ENCODE measurements at regions not wholly inside any gene's neighbourhood (a gene's known extent, or its start where the extent isn't known, plus 50 kb on each side); places are given as distances from the start of the nearest gene placed in this dataset.
"Not testable (repeated sequence)": the region's sequence is repeated elsewhere in the genome, so short reads cannot be mapped to it uniquely, and the experiment has no call there.

DNA sequence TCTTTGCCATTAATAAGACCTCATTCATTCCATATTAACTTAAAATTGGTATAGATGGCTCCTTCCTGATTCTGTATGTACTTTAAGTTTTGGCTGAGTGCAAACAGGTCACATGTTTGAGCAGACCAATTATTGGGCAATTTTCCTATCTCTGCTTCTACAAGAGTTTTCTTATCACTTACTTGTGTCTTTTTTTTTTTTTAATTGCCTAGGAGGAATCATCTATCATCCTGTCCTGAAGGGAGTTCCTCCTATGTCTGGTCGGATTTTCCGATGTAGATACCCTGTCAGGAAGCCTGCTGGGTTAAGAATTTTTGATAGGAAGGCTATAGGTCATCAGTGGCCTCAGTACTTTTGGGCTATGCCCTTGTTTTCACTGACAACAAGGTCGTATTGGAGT lies 268.0 kb downstream of the RPS4Y2 start:
- DNase-seq (ENCODE audit: insufficient read length, low spot score) = no peak
- TF ChIP-seq TAF1 (IDR thresholded peaks at IDR 0.05; ENCODE audit: low read depth, low read length) (no peak), POLR2A (IDR thresholded peaks at IDR 0.05; ENCODE audit: low read depth, low read length) (no peak), POU2F2 (IDR thresholded peaks at IDR 0.05; ENCODE audit: low read depth, low read length) (no peak), SPI1 (IDR thresholded peaks at IDR 0.05; ENCODE audit: low read depth, low read length) (no peak), POLR2AphosphoS5 (IDR thresholded peaks at IDR 0.05; ENCODE audit: low read depth, low read length) (no peak)
- FAIRE-seq = no peak

DNA sequence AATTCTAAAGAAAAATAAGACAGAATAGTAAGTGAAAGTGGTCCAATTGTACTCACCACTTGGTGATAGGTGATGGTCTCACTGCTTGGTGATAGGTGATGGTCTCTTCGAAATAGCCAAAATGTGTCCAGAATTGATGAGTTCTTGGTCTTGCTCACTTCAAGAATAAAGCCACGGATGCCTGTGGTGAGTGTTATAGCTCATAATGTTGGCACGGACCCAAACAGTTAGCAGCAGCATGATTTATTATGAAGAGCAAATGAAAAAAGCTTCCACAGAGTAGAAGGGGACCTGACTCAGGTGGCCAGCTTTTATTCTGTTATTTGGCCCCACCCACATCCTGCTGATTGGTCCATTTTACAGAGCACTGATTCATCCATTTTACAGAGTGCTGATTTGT lies 272.6 kb downstream of the RPS4Y2 start:
- TF ChIP-seq POU2F2 (IDR thresholded peaks at IDR 0.05; ENCODE audit: low read depth, low read length) (no peak), PAX5 (IDR thresholded peaks at IDR 0.05; ENCODE audit: insufficient read depth, low read length, severe bottlenecking) (no peak), SPI1 (IDR thresholded peaks at IDR 0.05; ENCODE audit: low read depth, low read length) (no peak), POLR2A (IDR thresholded peaks at IDR 0.05; ENCODE audit: low read depth, low read length) (no peak), POLR2AphosphoS5 (IDR thresholded peaks at IDR 0.05; ENCODE audit: low read depth, low read length) (no peak), TAF1 (IDR thresholded peaks at IDR 0.05; ENCODE audit: low read depth, low read length) (no peak)
- no peak for DNase-seq (ENCODE audit: insufficient read length, low spot score)
- no peak for FAIRE-seq

DNA sequence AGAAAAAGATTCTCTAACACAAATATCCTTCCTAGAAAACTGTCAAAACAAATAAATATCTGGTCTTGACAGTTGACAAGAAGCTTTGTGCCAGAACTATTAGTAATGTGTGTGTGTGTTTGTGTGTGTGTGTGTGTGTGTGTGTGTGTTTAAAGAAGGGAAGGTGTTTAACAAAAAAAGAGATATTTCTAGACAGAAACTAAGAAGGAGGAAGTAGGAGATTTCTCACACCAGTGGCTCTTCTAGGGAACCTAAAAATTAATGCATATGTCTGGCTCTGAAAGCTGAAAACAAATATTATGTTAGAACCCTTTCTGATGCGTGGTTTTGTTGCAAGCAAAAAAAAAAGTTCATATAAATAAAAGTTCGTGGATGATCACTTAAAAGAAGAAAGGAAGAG lies 277.5 kb downstream of the RPS4Y2 start:
- TF ChIP-seq TAF1 (IDR thresholded peaks at IDR 0.05; ENCODE audit: low read depth, low read length) = no peak
- TF ChIP-seq POU2F2 (IDR thresholded peaks at IDR 0.05; ENCODE audit: low read depth, low read length) = no peak
- no peak for TF ChIP-seq PAX5 (IDR thresholded peaks at IDR 0.05; ENCODE audit: insufficient read depth, low read length, severe bottlenecking)
- no peak for TF ChIP-seq POLR2AphosphoS5 (IDR thresholded peaks at IDR 0.05; ENCODE audit: low read depth, low read length)
- no peak for TF ChIP-seq SPI1 (IDR thresholded peaks at IDR 0.05; ENCODE audit: low read depth, low read length)
- TF ChIP-seq POLR2A (IDR thresholded peaks at IDR 0.05; ENCODE audit: low read depth, low read length) = no peak
- FAIRE-seq (no peak), DNase-seq (ENCODE audit: insufficient read length, low spot score) (no peak)

DNA sequence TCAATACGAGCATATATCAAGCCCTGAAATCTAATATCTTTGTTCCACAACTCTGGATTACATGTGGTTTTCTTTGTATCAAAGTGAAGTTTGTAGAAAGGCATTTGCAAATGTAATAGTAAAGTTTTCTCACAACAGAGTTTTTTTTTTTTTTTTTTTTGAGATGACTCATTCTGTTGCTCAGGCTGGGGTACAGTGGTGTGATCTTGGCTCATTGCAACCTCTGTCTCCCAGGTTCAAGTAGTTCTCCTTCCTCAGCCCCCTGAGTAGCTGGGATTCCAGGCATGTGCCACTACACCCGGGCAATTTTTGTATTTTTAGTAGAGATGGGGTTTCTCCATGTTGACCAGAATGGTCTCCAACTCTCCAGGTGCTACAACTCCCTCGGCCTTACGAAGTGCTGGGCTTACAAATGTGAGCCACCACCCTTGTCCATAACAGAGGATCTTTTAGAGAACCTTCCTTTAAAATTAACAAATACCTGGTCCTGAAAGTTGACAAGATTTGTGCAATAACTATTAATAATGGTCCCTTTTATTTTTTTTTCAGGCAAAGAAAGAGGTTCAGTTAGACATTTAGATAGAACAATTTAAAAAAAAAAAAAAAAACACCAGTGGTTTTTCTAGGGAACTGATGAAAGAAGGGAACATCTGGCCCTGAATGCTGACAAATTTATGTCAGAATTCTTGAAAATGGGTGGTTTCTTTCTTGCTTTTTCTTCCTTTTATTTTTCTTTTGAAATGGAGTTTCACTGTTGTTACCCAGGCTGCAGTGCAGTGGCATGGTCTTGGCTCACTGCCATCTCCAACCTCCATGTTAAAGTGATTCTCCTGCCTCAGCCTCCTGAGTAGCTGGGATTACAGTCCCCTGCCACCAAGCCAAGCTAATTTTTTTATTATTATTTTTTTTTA lies 278.5 kb downstream of the RPS4Y2 start:
- no peak for DNase-seq (ENCODE audit: insufficient read length, low spot score)
- peak; percentile 26 for FAIRE-seq

DNA sequence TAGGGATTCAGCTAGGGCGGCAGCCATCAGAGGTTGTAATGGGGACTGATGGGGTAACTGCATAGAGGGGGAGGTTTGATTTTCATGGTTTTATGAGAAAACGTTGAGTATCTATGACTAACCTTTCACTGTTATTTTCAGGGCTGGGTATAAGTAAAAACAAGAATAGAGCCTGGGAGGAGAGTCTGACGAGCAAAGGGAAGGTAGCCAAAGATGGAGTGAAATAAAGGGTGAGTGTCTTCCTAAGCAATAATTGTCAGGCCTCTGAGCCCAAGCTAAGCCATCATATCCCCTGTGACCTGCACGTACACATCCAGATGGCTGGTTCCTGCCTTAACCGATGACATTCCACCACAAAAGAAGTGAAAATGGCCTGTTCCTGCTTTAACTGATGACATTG lies 281.5 kb downstream of the RPS4Y2 start:
- not testable (repeated sequence) for DNase-seq (ENCODE audit: insufficient read length, low spot score); FAIRE-seq

More for the DNA sequence above, 278.5 kb downstream of the RPS4Y2 start:
- no peak for TF ChIP-seq SPI1 (IDR thresholded peaks at IDR 0.05; ENCODE audit: low read depth, low read length)
- no peak for TF ChIP-seq POLR2AphosphoS5 (IDR thresholded peaks at IDR 0.05; ENCODE audit: low read depth, low read length)
- TF ChIP-seq TAF1 (IDR thresholded peaks at IDR 0.05; ENCODE audit: low read depth, low read length) = no peak
- TF ChIP-seq PAX5 (IDR thresholded peaks at IDR 0.05; ENCODE audit: insufficient read depth, low read length, severe bottlenecking) = no peak
- no peak for TF ChIP-seq POLR2A (IDR thresholded peaks at IDR 0.05; ENCODE audit: low read depth, low read length)
- no peak for TF ChIP-seq POU2F2 (IDR thresholded peaks at IDR 0.05; ENCODE audit: low read depth, low read length)

DNA sequence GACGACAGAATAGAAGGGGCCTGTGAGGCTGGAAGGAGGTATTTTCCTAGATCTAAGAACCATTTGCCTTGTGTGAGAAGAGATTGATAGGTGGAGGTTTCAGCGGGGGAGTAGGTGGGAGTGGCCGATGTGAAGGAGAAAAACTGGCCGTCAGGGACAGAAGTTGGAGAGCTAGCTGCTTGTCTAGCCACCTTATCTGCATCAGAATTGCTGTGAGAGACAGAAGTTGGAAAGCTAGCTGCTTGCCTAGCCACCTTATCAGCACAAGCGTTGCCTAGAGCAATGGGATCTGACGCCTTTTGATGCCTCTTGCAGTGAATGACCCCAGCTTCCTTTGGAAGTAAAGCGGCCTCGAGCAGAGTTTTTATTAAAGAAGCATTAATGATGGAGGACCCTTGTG lies 283.9 kb downstream of the RPS4Y2 start:
- no peak for DNase-seq (ENCODE audit: insufficient read length, low spot score)
- TF ChIP-seq PAX5 (IDR thresholded peaks at IDR 0.05; ENCODE audit: insufficient read depth, low read length, severe bottlenecking) (no peak), POLR2A (IDR thresholded peaks at IDR 0.05; ENCODE audit: low read depth, low read length) (no peak), POU2F2 (IDR thresholded peaks at IDR 0.05; ENCODE audit: low read depth, low read length) (no peak), SPI1 (IDR thresholded peaks at IDR 0.05; ENCODE audit: low read depth, low read length) (no peak), TAF1 (IDR thresholded peaks at IDR 0.05; ENCODE audit: low read depth, low read length) (no peak), POLR2AphosphoS5 (IDR thresholded peaks at IDR 0.05; ENCODE audit: low read depth, low read length) (no peak)
- no peak for FAIRE-seq

DNA sequence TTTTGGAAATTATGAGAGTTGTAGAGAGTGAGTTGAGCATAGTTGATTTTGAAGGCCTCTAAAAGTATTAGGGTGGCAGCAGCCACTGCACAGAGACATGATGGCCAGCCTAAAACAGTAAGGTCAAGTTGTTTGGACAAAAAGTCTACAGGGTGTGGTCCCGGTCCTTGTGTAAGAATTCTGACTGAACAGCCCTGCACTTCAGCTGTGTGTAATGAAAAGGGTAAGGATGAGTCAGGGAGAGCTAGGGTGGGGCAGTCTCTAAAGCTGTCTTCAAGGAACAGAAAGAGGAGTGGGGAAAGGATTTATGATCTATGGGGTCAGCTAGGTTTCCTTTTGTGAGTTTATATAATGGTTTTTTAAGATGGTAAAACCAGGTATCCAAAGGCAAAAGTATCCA lies 284.8 kb downstream of the RPS4Y2 start:
- not testable (repeated sequence) for FAIRE-seq

DNA sequence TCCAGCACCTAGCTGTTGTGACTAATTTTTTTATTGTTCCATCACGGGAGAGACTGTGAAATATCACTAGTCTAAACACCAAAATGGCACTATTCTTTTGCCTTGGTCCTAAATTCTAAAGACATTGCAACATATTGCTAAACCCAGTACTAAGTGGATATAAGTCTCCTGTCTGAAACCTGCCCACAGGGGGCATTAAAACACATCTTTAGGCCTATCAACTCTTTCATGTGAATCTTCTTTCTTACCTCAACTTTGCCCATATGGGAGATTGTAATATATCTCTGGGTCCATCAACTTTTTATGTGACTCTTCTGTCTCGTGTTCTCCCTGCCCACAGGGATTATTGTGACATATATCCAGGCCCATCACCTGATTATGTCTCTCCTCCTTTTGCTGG lies 317.2 kb downstream of the RPS4Y2 start:
- DNase-seq (ENCODE audit: insufficient read length, low spot score) = no peak
- FAIRE-seq = no peak
- TF ChIP-seq POLR2A (IDR thresholded peaks at IDR 0.05; ENCODE audit: low read depth, low read length) = no peak
- TF ChIP-seq POU2F2 (IDR thresholded peaks at IDR 0.05; ENCODE audit: low read depth, low read length) = no peak
- TF ChIP-seq PAX5 (IDR thresholded peaks at IDR 0.05; ENCODE audit: insufficient read depth, low read length, severe bottlenecking) = no peak
- TF ChIP-seq SPI1 (IDR thresholded peaks at IDR 0.05; ENCODE audit: low read depth, low read length) = no peak
- no peak for TF ChIP-seq TAF1 (IDR thresholded peaks at IDR 0.05; ENCODE audit: low read depth, low read length)
- TF ChIP-seq POLR2AphosphoS5 (IDR thresholded peaks at IDR 0.05; ENCODE audit: low read depth, low read length) = no peak

More for the DNA sequence above, 284.8 kb downstream of the RPS4Y2 start:
- not testable (repeated sequence) for DNase-seq (ENCODE audit: insufficient read length, low spot score)

DNA sequence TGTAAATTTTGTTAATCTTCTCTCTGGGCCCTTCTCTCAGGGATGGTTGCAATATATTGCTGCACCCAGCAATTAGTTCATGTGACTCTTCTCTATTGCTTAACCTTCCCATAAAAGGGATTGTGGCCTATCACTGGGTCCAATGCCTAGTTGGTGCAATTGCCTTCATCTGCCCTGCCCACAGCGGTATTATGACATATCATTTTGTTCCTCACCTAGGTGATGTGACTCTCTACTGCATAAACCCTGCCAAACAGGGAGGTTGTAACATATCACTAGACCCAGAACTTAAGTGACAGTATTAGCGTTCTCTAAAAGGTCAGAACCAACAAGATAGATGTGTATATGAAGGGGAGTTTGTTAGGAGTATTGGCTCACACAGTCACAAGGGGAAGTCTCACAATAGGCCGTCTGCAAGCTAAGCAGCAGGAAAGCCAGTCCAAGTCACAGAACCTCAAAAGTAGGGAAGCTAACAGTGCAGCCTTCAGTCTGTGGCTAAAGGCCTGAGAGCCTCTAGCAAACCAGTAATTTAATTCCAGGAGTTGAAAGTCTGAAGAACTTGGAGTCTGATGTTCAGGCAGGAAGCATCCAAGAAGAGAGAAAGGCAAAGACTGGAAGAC lies 317.8 kb downstream of the RPS4Y2 start:
- FAIRE-seq = no peak
- DNase-seq (ENCODE audit: insufficient read length, low spot score) = no peak
- TF ChIP-seq POLR2AphosphoS5 (IDR thresholded peaks at IDR 0.05; ENCODE audit: low read depth, low read length) = no peak
- no peak for TF ChIP-seq TAF1 (IDR thresholded peaks at IDR 0.05; ENCODE audit: low read depth, low read length)
- no peak for TF ChIP-seq POU2F2 (IDR thresholded peaks at IDR 0.05; ENCODE audit: low read depth, low read length)
- no peak for TF ChIP-seq POLR2A (IDR thresholded peaks at IDR 0.05; ENCODE audit: low read depth, low read length)

DNA sequence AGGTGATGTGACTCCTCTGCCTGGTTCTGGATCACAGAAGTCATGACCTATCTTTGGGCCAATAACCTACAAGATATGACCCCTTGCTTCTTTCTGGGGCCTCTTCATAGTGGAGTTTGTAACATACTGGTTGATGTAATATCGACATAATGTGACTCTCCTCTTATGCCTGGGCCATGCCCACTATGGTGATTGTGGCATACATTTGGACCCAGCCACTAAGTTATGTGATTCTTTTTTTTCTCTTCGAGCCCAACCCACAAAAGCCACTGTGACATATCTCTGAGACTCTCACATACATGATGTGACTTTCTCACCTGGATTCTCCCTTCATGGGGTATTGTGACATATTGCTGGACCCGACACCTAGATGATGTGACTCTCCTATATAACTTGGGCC lies 319.8 kb downstream of the RPS4Y2 start:
- TF ChIP-seq POU2F2 (IDR thresholded peaks at IDR 0.05; ENCODE audit: low read depth, low read length) (no peak), PAX5 (IDR thresholded peaks at IDR 0.05; ENCODE audit: insufficient read depth, low read length, severe bottlenecking) (no peak), SPI1 (IDR thresholded peaks at IDR 0.05; ENCODE audit: low read depth, low read length) (no peak), TAF1 (IDR thresholded peaks at IDR 0.05; ENCODE audit: low read depth, low read length) (no peak), POLR2AphosphoS5 (IDR thresholded peaks at IDR 0.05; ENCODE audit: low read depth, low read length) (no peak), POLR2A (IDR thresholded peaks at IDR 0.05; ENCODE audit: low read depth, low read length) (no peak)
- FAIRE-seq = no peak
- no peak for DNase-seq (ENCODE audit: insufficient read length, low spot score)
